KMS-11 (cell line): ENCODE measurements at regions not wholly inside any gene's neighbourhood (a gene's known extent, or its start where the extent isn't known, plus 50 kb on each side); places are given as distances from the start of the nearest gene placed in this dataset.

ENCODE experiments used
- H2AFZ ChIP-seq: fragments of 200-600 bp; sonication (generic); 2 replicates; pipeline ENCODE4 v1.6.1; 2016; ENCODE audit warnings: antibody characterized with exemption, mixed run types, low read depth
- H3K27ac ChIP-seq: fragments of 200-600 bp; sonication (generic); 2 replicates; pipeline ENCODE4 v1.6.1; 2016; ENCODE audit warnings: mild to moderate bottlenecking, mixed run types
- H3K27me3 ChIP-seq: fragments of 200-600 bp; sonication (generic); 2 replicates; pipeline ENCODE4 v1.6.1; 2017; ENCODE audit warnings: mild to moderate bottlenecking, low read depth, mixed run types, moderate library complexity; ENCODE audit not compliant: insufficient read depth
- H3K36me3 ChIP-seq: fragments of 200-600 bp; sonication (generic); 2 replicates; pipeline ENCODE4 v1.6.1; 2017; ENCODE audit warnings: mild to moderate bottlenecking, mixed run types; ENCODE audit not compliant: insufficient read depth
- H3K4me1 ChIP-seq: fragments of 200-600 bp; sonication (generic); 2 replicates; pipeline ENCODE4 v1.6.1; 2016; ENCODE audit warnings: mild to moderate bottlenecking, low read depth, mixed run types; ENCODE audit not compliant: poor library complexity, severe bottlenecking
- H3K4me2 ChIP-seq: fragments of 200-600 bp; sonication (generic); 2 replicates; pipeline ENCODE4 v1.7.0; 2016; ENCODE audit warnings: mild to moderate bottlenecking, mixed run types
- H3K4me3 ChIP-seq: fragments of 200-600 bp; sonication (generic); IDR thresholded peaks from 2 replicates; pipeline ENCODE4 v1.6.1; 2017; ENCODE audit warnings: low read depth, low read length, mixed read lengths; ENCODE audit not compliant: insufficient read depth
- H3K79me2 ChIP-seq: fragments of 200-600 bp; sonication (generic); 2 replicates; pipeline ENCODE4 v1.6.1; 2016; ENCODE audit warnings: low read depth, mixed run types; ENCODE audit not compliant: insufficient read depth
- H3K9ac ChIP-seq: fragments of 200-600 bp; sonication (generic); 2 replicates; pipeline ENCODE4 v1.6.1; 2016; ENCODE audit warnings: mild to moderate bottlenecking, mixed run types
- H4K20me1 ChIP-seq: fragments of 200-600 bp; sonication (generic); 2 replicates; pipeline ENCODE4 v1.6.1; 2016; ENCODE audit warnings: mild to moderate bottlenecking, mixed run types; ENCODE audit not compliant: insufficient read depth
- CTCF ChIP-seq: fragments of 200-600 bp; sonication (generic); conservative IDR thresholded peaks from 2 replicates; pipeline ENCODE4 v1.6.1; 2017; ENCODE audit warnings: low read depth, mild to moderate bottlenecking, antibody characterized with exemption, low read length, moderate library complexity, mixed read lengths

DNA sequence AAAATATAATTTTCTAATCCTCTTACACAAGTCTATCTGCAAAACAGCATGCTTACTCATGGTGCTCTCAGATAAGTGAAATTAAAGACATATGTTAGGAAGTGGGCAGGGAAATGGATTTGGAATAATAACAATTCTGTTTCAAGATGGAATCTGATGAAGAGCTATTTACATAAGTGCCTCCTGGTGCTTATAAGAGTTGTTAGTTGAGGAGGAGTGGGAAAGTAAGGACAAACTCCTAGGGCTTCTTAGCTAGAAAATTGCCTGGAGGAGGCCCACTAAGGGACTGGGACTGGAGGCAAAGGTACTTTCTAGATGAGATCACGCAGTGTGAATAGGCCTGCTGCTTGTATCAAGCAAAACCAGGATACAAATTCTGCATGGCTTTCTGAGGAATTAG lies 939.8 kb downstream of the GLUD2 start:
- Histone ChIP-seq H3K27ac (no peak overlapping the region), H3K4me1 (no peaks in the 10 kb centered on the region), H3K27me3 (no peaks in the 10 kb centered on the region), H3K79me2 (no peaks in the 10 kb centered on the region), H4K20me1 (no peaks in the 10 kb centered on the region), H3K9ac (no peak overlapping the region), H2AFZ (no peak overlapping the region), H3K4me3 (no peak overlapping the region), H3K36me3 (no peaks in the 10 kb centered on the region), H3K4me2 (no peak overlapping the region)
- TF ChIP-seq CTCF = no peak

DNA sequence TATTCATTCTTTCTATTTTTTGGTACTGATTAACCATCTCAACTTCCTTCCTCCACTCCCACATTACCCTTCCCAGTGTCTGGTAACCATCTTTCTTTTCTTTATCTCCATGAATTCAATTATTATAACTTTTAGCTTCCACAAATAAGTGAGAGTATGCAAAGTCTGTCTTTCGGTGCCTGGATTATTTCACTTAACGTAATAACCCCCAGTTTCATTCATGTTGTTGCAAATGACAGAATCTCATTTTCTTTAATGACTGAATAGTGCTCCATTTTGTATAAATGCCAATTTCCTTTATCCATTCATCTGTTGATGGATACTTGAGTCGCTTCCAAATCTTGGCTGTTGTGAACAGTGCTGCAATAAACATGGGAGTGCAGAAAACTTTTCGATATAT lies 940.4 kb downstream of the GLUD2 start:
- Histone ChIP-seq H3K4me3 (no peak overlapping the region), H4K20me1 (no peaks in the 10 kb centered on the region), H3K36me3 (no peaks in the 10 kb centered on the region), H2AFZ (no peak overlapping the region), H3K27me3 (no peaks in the 10 kb centered on the region), H3K27ac (no peak overlapping the region), H3K4me2 (no peak overlapping the region), H3K9ac (no peak overlapping the region), H3K79me2 (no peaks in the 10 kb centered on the region), H3K4me1 (no peaks in the 10 kb centered on the region)
- TF ChIP-seq CTCF = no peak

GRCh38 chrX:122004127-122004526 lies 956.7 kb downstream of the GLUD2 start:
- no peaks in the 10 kb centered on the region for H3K79me2 ChIP-seq
- H3K9ac ChIP-seq = no peak overlapping the region
- no peaks in the 10 kb centered on the region for H3K4me1 ChIP-seq
- H3K27me3 ChIP-seq = no peaks in the 10 kb centered on the region
- no peak overlapping the region for H3K4me2 ChIP-seq
- no peaks in the 10 kb centered on the region for H3K36me3 ChIP-seq
- H3K4me3 ChIP-seq = no peak overlapping the region
- H3K27ac ChIP-seq = no peak overlapping the region
- H4K20me1 ChIP-seq = no peaks in the 10 kb centered on the region
- TF ChIP-seq CTCF = no peak
- no peak overlapping the region for H2AFZ ChIP-seq

GRCh38 chrX:122026665-122027064 lies 979.3 kb downstream of the GLUD2 start:
- no peak for TF ChIP-seq CTCF
- Histone ChIP-seq H3K4me3 (no peak overlapping the region), H3K36me3 (no peaks in the 10 kb centered on the region)

DNA sequence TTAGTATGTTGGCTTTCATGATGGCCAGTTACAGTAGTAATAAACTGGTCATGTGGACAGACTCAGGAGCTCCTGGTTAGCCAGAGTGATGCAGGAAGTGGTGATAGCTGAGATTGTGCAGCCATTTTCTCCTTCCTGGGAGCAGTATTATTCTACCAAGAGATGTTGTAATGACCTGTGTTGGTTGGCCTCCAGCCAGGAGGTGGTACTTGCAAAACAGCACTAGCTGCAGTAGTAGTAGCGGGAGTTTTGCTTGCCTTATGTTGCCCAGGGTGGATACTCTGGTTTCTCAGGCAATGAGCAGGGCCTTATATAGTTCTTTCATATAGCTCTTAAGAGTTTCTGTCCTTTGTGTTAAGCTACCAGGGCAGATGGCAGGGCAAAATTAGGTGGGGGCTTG lies 998.8 kb downstream of the GLUD2 start:
- Histone ChIP-seq H3K36me3 (no peaks in the 10 kb centered on the region), H2AFZ (no peak overlapping the region), H3K79me2 (no peaks in the 10 kb centered on the region), H3K9ac (no peak overlapping the region), H3K4me2 (no peak overlapping the region), H3K4me1 (no peaks in the 10 kb centered on the region), H3K27me3 (no peaks in the 10 kb centered on the region), H3K27ac (no peak overlapping the region), H3K4me3 (no peak overlapping the region), H4K20me1 (no peaks in the 10 kb centered on the region)
- no peak for TF ChIP-seq CTCF

More at GRCh38 chrX:122026665-122027064, 979.3 kb downstream of the GLUD2 start:
- no peaks in the 10 kb centered on the region for H3K4me1 ChIP-seq
- no peaks in the 10 kb centered on the region for H4K20me1 ChIP-seq
- no peak overlapping the region for H3K4me2 ChIP-seq
- H2AFZ ChIP-seq = no peak overlapping the region
- H3K79me2 ChIP-seq = no peaks in the 10 kb centered on the region
- H3K27ac ChIP-seq = no peak overlapping the region
- no peaks in the 10 kb centered on the region for H3K27me3 ChIP-seq
- no peak overlapping the region for H3K9ac ChIP-seq
